ENCODE measurements at regions not wholly inside any gene's neighbourhood (a gene's known extent, or its start where the extent isn't known, plus 50 kb on each side); places are given as distances from the start of the nearest gene placed in this dataset.

DNA sequence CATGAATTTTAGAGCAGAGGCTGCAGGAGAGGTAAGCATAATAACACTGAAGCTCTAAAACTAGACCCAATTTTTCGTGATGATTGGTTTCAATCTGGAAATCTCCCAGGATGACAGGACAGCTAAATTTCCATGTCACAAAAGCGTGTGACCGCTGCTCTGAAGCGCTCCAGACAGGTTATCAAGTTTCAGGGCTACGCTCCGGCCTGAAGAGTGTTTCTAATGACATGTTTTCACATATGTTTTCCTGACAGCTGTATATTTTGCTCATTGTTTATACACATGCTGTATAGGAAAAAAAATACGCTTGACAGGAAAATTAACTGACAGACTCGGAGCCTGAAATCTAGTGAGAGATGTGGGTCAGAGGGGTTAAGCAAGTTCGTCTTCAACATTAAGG, 219.8 kb upstream of the BMPER start (continued):
- TF ChIP-seq POLR2AphosphoS5 (IDR thresholded peaks at IDR 0.05; ENCODE audit: low read depth, low read length) (no peak), CBX3 (IDR thresholded peaks at IDR 0.05; ENCODE audit: low read depth) (no peak)

DNA sequence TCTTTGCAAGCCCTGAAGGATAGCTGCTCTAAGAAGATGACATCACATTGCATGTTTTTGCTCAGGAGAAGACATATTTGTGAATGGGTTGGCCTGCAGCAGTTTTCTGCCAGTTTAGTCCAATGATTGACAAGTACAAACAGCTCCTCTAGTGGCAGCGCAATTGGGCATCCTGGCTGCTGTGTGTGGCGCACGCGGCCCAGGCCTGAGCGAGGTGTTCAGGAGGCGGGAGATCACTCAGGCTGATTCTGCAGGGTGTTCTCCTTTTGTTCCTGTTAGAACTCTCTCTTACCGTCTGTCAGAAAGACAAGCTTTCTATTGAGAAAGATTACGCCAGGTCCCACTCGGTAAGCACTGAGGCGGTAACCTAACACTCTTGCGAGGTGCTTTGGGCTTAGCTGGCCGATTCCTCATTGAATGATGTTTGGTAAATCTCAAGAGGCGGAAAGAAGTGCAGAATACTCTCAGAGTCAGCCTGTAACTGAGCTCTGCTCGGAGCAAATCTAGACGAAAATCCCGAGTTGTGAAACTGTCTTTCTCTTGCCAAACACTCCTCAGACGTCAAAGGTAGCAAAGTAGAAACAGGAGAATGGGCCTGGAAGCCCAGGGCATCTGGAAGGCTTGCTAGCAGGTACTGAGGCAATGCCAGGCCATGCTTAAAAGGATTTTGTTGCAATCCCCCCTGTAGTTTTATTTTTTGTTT, 219.2 kb upstream of the BMPER start:
- no peaks in the 10 kb centered on the region for H3K79me2 ChIP-seq (ENCODE audit: insufficient read depth, low read length)
- H3K36me3 ChIP-seq (ENCODE audit: control insufficient read depth in 1 of 2, insufficient read depth in 2 of 2, low read length in 2 of 2): no peaks in the 10 kb centered on the region
- H2AFZ ChIP-seq (ENCODE audit: low read depth, low read length, poor library complexity, severe bottlenecking): no peak overlapping the region
- H3K27me3 ChIP-seq (ENCODE audit: insufficient read depth, low read length): no peaks in the 10 kb centered on the region
- no peaks in the 10 kb centered on the region for H3K9me2 ChIP-seq (ENCODE audit: insufficient read depth)
- H3K9ac ChIP-seq (ENCODE audit: low read length): no peak overlapping the region
- ChIA-PET CTCF (no interaction called here), POLR2A (no interaction called here), RAD21 (ENCODE audit: low non-redundant PET in 1 of 2, low total read pairs in 2 of 2, uncharacterized antibody in 2 of 2, unreplicated experiment in 2 of 2) (no interaction called here)
- ATAC-seq (peak; percentile 64; the same call in 1 of the 2 replicates), DNase-seq (ENCODE audit: low read depth, low spot score) (no peak)
- no peak overlapping the region for H3K27ac ChIP-seq (ENCODE audit: low read depth, low read length)
- H3K4me2 ChIP-seq (ENCODE audit: low read length): no peak overlapping the region
- no peaks in the 10 kb centered on the region for H4K20me1 ChIP-seq (ENCODE audit: insufficient read depth)
- BruUV-seq (replicated peaks): no TSS peak
- H3K9me3 ChIP-seq (ENCODE audit: control insufficient read depth in 1 of 2, insufficient read depth in 1 of 2, low read depth in 1 of 2, low read length in 2 of 2): no peaks in the 10 kb centered on the region
- intact Hi-C loops (cut with micrococcal nuclease): no loop called here
- H3K4me1 ChIP-seq (ENCODE audit: control insufficient read depth in 1 of 2, insufficient read depth in 2 of 2, low read length in 2 of 2): no peaks in the 10 kb centered on the region
- no peak for TF ChIP-seq EZH2 (IDR thresholded peaks at IDR 0.05)
- TF ChIP-seq, protein P1, sequence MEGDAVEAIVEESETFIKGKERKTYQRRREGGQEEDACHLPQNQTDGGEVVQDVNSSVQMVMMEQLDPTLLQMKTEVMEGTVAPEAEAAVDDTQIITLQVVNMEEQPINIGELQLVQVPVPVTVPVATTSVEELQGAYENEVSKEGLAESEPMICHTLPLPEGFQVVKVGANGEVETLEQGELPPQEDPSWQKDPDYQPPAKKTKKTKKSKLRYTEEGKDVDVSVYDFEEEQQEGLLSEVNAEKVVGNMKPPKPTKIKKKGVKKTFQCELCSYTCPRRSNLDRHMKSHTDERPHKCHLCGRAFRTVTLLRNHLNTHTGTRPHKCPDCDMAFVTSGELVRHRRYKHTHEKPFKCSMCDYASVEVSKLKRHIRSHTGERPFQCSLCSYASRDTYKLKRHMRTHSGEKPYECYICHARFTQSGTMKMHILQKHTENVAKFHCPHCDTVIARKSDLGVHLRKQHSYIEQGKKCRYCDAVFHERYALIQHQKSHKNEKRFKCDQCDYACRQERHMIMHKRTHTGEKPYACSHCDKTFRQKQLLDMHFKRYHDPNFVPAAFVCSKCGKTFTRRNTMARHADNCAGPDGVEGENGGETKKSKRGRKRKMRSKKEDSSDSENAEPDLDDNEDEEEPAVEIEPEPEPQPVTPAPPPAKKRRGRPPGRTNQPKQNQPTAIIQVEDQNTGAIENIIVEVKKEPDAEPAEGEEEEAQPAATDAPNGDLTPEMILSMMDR (IDR thresholded peaks at IDR 0.05 in 2 of 3, conservative IDR thresholded peaks at IDR 0.05 in 1 of 3; ENCODE audit: borderline replicate concordance in 1 of 3, insufficient read depth in 1 of 3, low read depth in 2 of 3, low read length in 2 of 3): peak in 2 of 3 experiments; percentile 17 to 36; a peak in 2 of 6 replicates
- H3K4me3 ChIP-seq (replicated peaks in 1 of 2; ENCODE audit: low read depth in 1 of 2, low read length in 2 of 2): no peak overlapping the region

- no peaks in the 10 kb centered on the region for H3K9me2 ChIP-seq (ENCODE audit: insufficient read depth)
- no TSS peak for BruUV-seq (replicated peaks)
- CTCF ChIA-PET: no interaction called here
- no peak for ATAC-seq
- H3K79me2 ChIP-seq (ENCODE audit: insufficient read depth, low read length): no peaks in the 10 kb centered on the region
- H3K9me3 ChIP-seq (ENCODE audit: control insufficient read depth in 1 of 2, insufficient read depth in 1 of 2, low read depth in 1 of 2, low read length in 2 of 2): no peaks in the 10 kb centered on the region
- RAD21 ChIA-PET (ENCODE audit: low non-redundant PET in 1 of 2, low total read pairs in 2 of 2, uncharacterized antibody in 2 of 2, unreplicated experiment in 2 of 2): no interaction called here
- no peaks in the 10 kb centered on the region for H3K36me3 ChIP-seq (ENCODE audit: control insufficient read depth in 1 of 2, insufficient read depth in 2 of 2, low read length in 2 of 2)
- H3K4me3 ChIP-seq (replicated peaks in 1 of 2; ENCODE audit: low read depth in 1 of 2, low read length in 2 of 2): no peak overlapping the region
- H3K4me1 ChIP-seq (ENCODE audit: control insufficient read depth in 1 of 2, insufficient read depth in 2 of 2, low read length in 2 of 2): no peaks in the 10 kb centered on the region
- no peak overlapping the region for H3K4me2 ChIP-seq (ENCODE audit: low read length)
- POLR2A ChIA-PET: no interaction called here
- DNase-seq (ENCODE audit: low read depth, low spot score): no peak
- no peak overlapping the region for H2AFZ ChIP-seq (ENCODE audit: low read depth, low read length, poor library complexity, severe bottlenecking)
- no peak overlapping the region for H3K9ac ChIP-seq (ENCODE audit: low read length)
- H3K27ac ChIP-seq (ENCODE audit: low read depth, low read length): no peak overlapping the region
- H3K27me3 ChIP-seq (ENCODE audit: insufficient read depth, low read length): no peaks in the 10 kb centered on the region
- H4K20me1 ChIP-seq (ENCODE audit: insufficient read depth): no peaks in the 10 kb centered on the region
- intact Hi-C loops (cut with micrococcal nuclease): no loop called here
- no peak for TF ChIP-seq POLR2AphosphoS5 (IDR thresholded peaks at IDR 0.05; ENCODE audit: low read depth, low read length)
- TF ChIP-seq FOSL1 (IDR thresholded peaks at IDR 0.05; ENCODE audit: low read depth): no peak
- TF ChIP-seq CEBPB (IDR thresholded peaks at IDR 0.05; ENCODE audit: low read depth): no peak
- no peak for TF ChIP-seq SP1 (IDR thresholded peaks at IDR 0.05; ENCODE audit: low read depth)
- no peak for TF ChIP-seq CBX3 (IDR thresholded peaks at IDR 0.05; ENCODE audit: low read depth)
- no peak for TF ChIP-seq SRF (IDR thresholded peaks at IDR 0.05; ENCODE audit: low read depth)
- no peak for TF ChIP-seq RAD21 (IDR thresholded peaks at IDR 0.05; ENCODE audit: low read depth)
- no peak for TF ChIP-seq POLR2A (IDR thresholded peaks at IDR 0.05; ENCODE audit: borderline replicate concordance, extremely low read depth, insufficient read depth, insufficient read length)
- TF ChIP-seq MAX (IDR thresholded peaks at IDR 0.05): no peak
- no peak for TF ChIP-seq JUND (IDR thresholded peaks at IDR 0.05)
- TF ChIP-seq TCF7L2 (IDR thresholded peaks at IDR 0.05; ENCODE audit: borderline replicate concordance, extremely low read depth, insufficient read depth, insufficient read length): no peak
- no peak for TF ChIP-seq YY1 (IDR thresholded peaks at IDR 0.05; ENCODE audit: extremely low read depth, insufficient replicate concordance, low read depth, low read length)
- TF ChIP-seq, protein P2, sequence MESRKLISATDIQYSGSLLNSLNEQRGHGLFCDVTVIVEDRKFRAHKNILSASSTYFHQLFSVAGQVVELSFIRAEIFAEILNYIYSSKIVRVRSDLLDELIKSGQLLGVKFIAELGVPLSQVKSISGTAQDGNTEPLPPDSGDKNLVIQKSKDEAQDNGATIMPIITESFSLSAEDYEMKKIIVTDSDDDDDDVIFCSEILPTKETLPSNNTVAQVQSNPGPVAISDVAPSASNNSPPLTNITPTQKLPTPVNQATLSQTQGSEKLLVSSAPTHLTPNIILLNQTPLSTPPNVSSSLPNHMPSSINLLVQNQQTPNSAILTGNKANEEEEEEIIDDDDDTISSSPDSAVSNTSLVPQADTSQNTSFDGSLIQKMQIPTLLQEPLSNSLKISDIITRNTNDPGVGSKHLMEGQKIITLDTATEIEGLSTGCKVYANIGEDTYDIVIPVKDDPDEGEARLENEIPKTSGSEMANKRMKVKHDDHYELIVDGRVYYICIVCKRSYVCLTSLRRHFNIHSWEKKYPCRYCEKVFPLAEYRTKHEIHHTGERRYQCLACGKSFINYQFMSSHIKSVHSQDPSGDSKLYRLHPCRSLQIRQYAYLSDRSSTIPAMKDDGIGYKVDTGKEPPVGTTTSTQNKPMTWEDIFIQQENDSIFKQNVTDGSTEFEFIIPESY (IDR thresholded peaks at IDR 0.05; ENCODE audit: extremely low read depth, insufficient replicate concordance, low read length): no peak
Measured at GRCh38 chr7:33687625-33688024, 217.7 kb upstream of the BMPER start.

All from HCT116 (cell line).